ENCODE measurements at regions not wholly inside any gene's neighbourhood (a gene's known extent, or its start where the extent isn't known, plus 50 kb on each side); places are given as distances from the start of the nearest gene placed in this dataset.

- Histone ChIP-seq H3K79me1 (ENCODE audit: low read depth, low read length) (no peaks in the 10 kb centered on the region), H4K20me1 (replicated peaks in 1 of 2; ENCODE audit: control insufficient read depth in 1 of 2, insufficient read depth in 2 of 2, low read length in 2 of 2) (no peaks in the 10 kb centered on the region), H3K36me3 (ENCODE audit: control insufficient read depth in 2 of 4, insufficient read depth in 4 of 4, low read length in 3 of 4) (no peaks in the 10 kb centered on the region), H3K18ac (ENCODE audit: extremely low read depth, low read length) (no peak overlapping the region), H2AK5ac (ENCODE audit: low read depth, low read length) (no peak overlapping the region), H2AFZ (ENCODE audit: low read length) (no peak overlapping the region), H4K8ac (ENCODE audit: extremely low read depth, insufficient read depth, low read length) (no peak overlapping the region), H3K9ac (replicated peaks in 1 of 4; ENCODE audit: extremely low read depth in 1 of 4, low read depth in 3 of 4, low read length in 3 of 4) (no peak overlapping the region), H3K14ac (ENCODE audit: insufficient read length) (no peak overlapping the region), H3K56ac (replicated peaks; ENCODE audit: insufficient read length, low read depth, low read length) (no peak overlapping the region), H3K4me2 (ENCODE audit: insufficient read depth in 1 of 2, low read depth in 2 of 2, low read length in 2 of 2) (no peak overlapping the region), H2BK5ac (ENCODE audit: low read depth, low read length) (no peak overlapping the region), H3K9me3 (ENCODE audit: insufficient read depth in 2 of 2, low read depth in 1 of 2, low read length in 1 of 2) (no peaks in the 10 kb centered on the region), H3K23ac (ENCODE audit: insufficient read length) (no peak overlapping the region), H3K27ac (ENCODE audit: low read depth, low read length) (no peak overlapping the region), H3K4ac (replicated peaks; ENCODE audit: insufficient read length, low read depth, low read length) (no peak overlapping the region), H4K91ac (replicated peaks; ENCODE audit: insufficient read length, low read length) (no peak overlapping the region), H3K23me2 (ENCODE audit: low read depth, low read length) (no peaks in the 10 kb centered on the region), H2BK120ac (replicated peaks; ENCODE audit: low read depth, low read length) (no peak overlapping the region), H4K5ac (ENCODE audit: insufficient read length, low read depth, low read length) (no peak overlapping the region), H3K4me1 (replicated peaks in 1 of 4; ENCODE audit: control insufficient read depth in 3 of 4, insufficient read depth in 4 of 4, low read length in 3 of 4) (no peaks in the 10 kb centered on the region), H2BK15ac (ENCODE audit: low read length) (no peak overlapping the region), H2BK20ac (ENCODE audit: low read length) (no peak overlapping the region), H3K4me3 (ENCODE audit: extremely low read depth in 1 of 4, insufficient read depth in 2 of 4, low read depth in 3 of 4, low read length in 4 of 4) (no peak overlapping the region), H3K79me2 (ENCODE audit: control insufficient read depth in 1 of 2, insufficient read depth in 2 of 2, low read length in 2 of 2) (no peaks in the 10 kb centered on the region), H3K27me3 (replicated peaks in 1 of 4; ENCODE audit: control insufficient read depth in 3 of 4, extremely low read depth in 1 of 4, insufficient read depth in 3 of 4, low read length in 3 of 4) (peaks cover 0 to 4% (median 0%) of the 10 kb centered on the region in 4 experiments; a peak in 2 of 7 replicates), H2BK12ac (ENCODE audit: low read depth, low read length) (no peak overlapping the region)
- FAIRE-seq (no peak), DNase-seq (ENCODE audit: low read depth in 1 of 2, low spot score in 2 of 2) (no peak)
- 90% methylated on average over 2 of the region's 2 CpGs; no CpG with 5 or more reads in 1 of the 2 experiments for WGBS, 2 experiments (ENCODE audit: extremely low coverage in 1 of 2, insufficient coverage in 1 of 2, insufficient read length in 1 of 2, insufficient replicate concordance in 2 of 2, low coverage in 1 of 2, low lambda C conversion rate in 2 of 2, missing lambda C conversion rate in 1 of 2)
- peak; percentile 27 to 31; a peak in 2 of 4 replicates for TF ChIP-seq RAD21 (IDR thresholded peaks at IDR 0.05 in 1 of 2, conservative IDR thresholded peaks at IDR 0.05 in 1 of 2; ENCODE audit: low read depth in 2 of 2, low read length in 2 of 2)
- no peak for TF ChIP-seq BRCA1 (IDR thresholded peaks at IDR 0.05; ENCODE audit: low read depth, low read length)
- TF ChIP-seq, protein P1, sequence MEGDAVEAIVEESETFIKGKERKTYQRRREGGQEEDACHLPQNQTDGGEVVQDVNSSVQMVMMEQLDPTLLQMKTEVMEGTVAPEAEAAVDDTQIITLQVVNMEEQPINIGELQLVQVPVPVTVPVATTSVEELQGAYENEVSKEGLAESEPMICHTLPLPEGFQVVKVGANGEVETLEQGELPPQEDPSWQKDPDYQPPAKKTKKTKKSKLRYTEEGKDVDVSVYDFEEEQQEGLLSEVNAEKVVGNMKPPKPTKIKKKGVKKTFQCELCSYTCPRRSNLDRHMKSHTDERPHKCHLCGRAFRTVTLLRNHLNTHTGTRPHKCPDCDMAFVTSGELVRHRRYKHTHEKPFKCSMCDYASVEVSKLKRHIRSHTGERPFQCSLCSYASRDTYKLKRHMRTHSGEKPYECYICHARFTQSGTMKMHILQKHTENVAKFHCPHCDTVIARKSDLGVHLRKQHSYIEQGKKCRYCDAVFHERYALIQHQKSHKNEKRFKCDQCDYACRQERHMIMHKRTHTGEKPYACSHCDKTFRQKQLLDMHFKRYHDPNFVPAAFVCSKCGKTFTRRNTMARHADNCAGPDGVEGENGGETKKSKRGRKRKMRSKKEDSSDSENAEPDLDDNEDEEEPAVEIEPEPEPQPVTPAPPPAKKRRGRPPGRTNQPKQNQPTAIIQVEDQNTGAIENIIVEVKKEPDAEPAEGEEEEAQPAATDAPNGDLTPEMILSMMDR (IDR thresholded peaks at IDR 0.05; ENCODE audit: control extremely low read depth in 1 of 3, insufficient read depth in 1 of 3, low read depth in 1 of 3, low read length in 3 of 3) = peak in 2 of 3 experiments; percentile 23 to 26; a peak in 2 of 4 replicates
- ChIA-PET CTCF (ENCODE audit: partially characterized antibody) (interaction anchor here (0.6 to 1.5 kb wide), 5 partner anchors 8 to 277 kb away, joined by 3 read pairs; no protein-coding TSS in a partner anchor), POLR2A (ENCODE audit: partially characterized antibody) (no interaction called here)
Observed at GRCh38 chr15:96072821-96073220, 257.7 kb upstream of the NR2F2 start.

All from H1 (cell line).